GM12878 (cell line): ENCODE measurements at regions not wholly inside any gene's neighbourhood (a gene's known extent, or its start where the extent isn't known, plus 50 kb on each side); places are given as distances from the start of the nearest gene placed in this dataset.

ENCODE experiments used
- ATAC-seq: fragments of 200-7000 bp; cut with Tn5 transposase; 3 replicates; pipeline ENCODE4 v1.9.1; 2020; ENCODE audit warnings: mild to moderate bottlenecking, moderate library complexity
- BruUV-seq: library from RNA; stranded (reverse); fragments of 400-500 nt; replicated peaks from 2 replicates; lab custom pipeline; 2021; lab: Mats Ljungman, UMichigan
- CTCF ChIA-PET: fragments of 300-600 bp; sonication (Branson Sonifier 250); formaldehyde crosslinking; extraction: SDS; loops from one replicate; lab custom pipeline; 2021; ENCODE audit warnings: inconsistent platforms; lab: Yijun Ruan, JAX
- POLR2A ChIA-PET: fragments of 350-600 bp; formaldehyde crosslinking; extraction: SDS; loops from one replicate; lab custom pipeline; 2021; ENCODE audit warnings: inconsistent platforms; lab: Charles Lee
- RAD21 ChIA-PET: fragments of 300-600 bp; sonication (Branson Sonifier 250); formaldehyde crosslinking; loops from one replicate; lab custom pipeline; 2023; ENCODE audit warnings: antibody characterized with exemption; ENCODE audit not compliant: unreplicated experiment; lab: Charles Lee
- SMC1A ChIA-PET: fragments of 300-600 bp; sonication (Branson Sonifier 250); formaldehyde crosslinking; loops from one replicate; lab custom pipeline; 2023; ENCODE audit not compliant: unreplicated experiment, uncharacterized antibody; lab: Charles Lee
- DNase-seq: peaks from one replicate; pipeline ENCODE4 v3.0.0-alpha.2; 2011; ENCODE audit warnings: low read depth, low spot score
- FAIRE-seq: peaks from 3 replicates; lab custom pipeline; 2011; peaks lifted over from hg19 to GRCh38; lab: Jason Lieb, UNC
- H2AFZ ChIP-seq: 2 replicates; pipeline ENCODE4 v1.6.0; 2011; ENCODE audit warnings: low read depth, low read length, control low read depth; ENCODE audit not compliant: control insufficient read depth
- H3K27ac ChIP-seq: 2 replicates; pipeline ENCODE4 v1.5.1; 2011; ENCODE audit warnings: control low read depth; ENCODE audit not compliant: control insufficient read depth, insufficient read depth
- H3K27me3 ChIP-seq, 2 experiments: replicated peaks in 1 of 2; 2 replicates each; pipeline versions ENCODE4 v1.6.0 to v1.6.1; 2011; ENCODE audit warnings: low read length in 1 of 2; ENCODE audit not compliant: control insufficient read depth in 2 of 2, insufficient read depth in 2 of 2
- H3K36me3 ChIP-seq, 2 experiments: 2 replicates each; pipeline ENCODE4 v1.5.1; 2011; ENCODE audit warnings: low read length in 1 of 2; ENCODE audit not compliant: control insufficient read depth in 2 of 2, insufficient read depth in 2 of 2
- H3K4me1 ChIP-seq: 2 replicates; pipeline ENCODE4 v1.6.1; 2011; ENCODE audit warnings: mild to moderate bottlenecking, low read length, moderate library complexity, mixed read lengths; ENCODE audit not compliant: control insufficient read depth, insufficient read depth
- H3K4me2 ChIP-seq: 2 replicates; pipeline ENCODE4 v1.6.0; 2011; ENCODE audit warnings: control low read depth; ENCODE audit not compliant: control insufficient read depth, insufficient read depth
- H3K4me3 ChIP-seq: fragments of 200-600 bp; sonication (generic); 2 replicates; pipeline ENCODE4 v1.5.1; 2016
- H3K79me2 ChIP-seq: 2 replicates; pipeline ENCODE4 v1.6.0; 2011; ENCODE audit warnings: low read length; ENCODE audit not compliant: control insufficient read depth, insufficient read depth
- H3K9ac ChIP-seq: 2 replicates; pipeline ENCODE4 v1.8.0; 2011; ENCODE audit warnings: low read length, control low read depth, mixed read lengths; ENCODE audit not compliant: control insufficient read depth, insufficient read depth
- H3K9me3 ChIP-seq: replicated peaks from 3 replicates; pipeline ENCODE4 v1.5.1; 2011; ENCODE audit warnings: mild to moderate bottlenecking, low read length; ENCODE audit not compliant: control insufficient read depth, insufficient read depth
- H4K20me1 ChIP-seq: 2 replicates; pipeline ENCODE4 v1.6.0; 2011; ENCODE audit not compliant: control insufficient read depth, insufficient read depth
- CEBPB ChIP-seq, 2 experiments: fragments of 150-350 bp in 1 of 2; IDR thresholded peaks; 2 replicates each; pipeline ENCODE4 v1.6.1; 2012 to 2014; ENCODE audit warnings: low read depth in 2 of 2, low read length in 2 of 2, borderline replicate concordance in 1 of 2, inconsistent platforms in 1 of 2
- FOS ChIP-seq: IDR thresholded peaks from 3 replicates; pipeline ENCODE4 v1.6.1; 2011; ENCODE audit warnings: borderline replicate concordance; ENCODE audit not compliant: insufficient read length; ENCODE audit errors: extremely low read depth
- NBN ChIP-seq: fragments of 450-650 bp; IDR thresholded peaks from 2 replicates; pipeline ENCODE4 v1.6.1; 2016
- NFIC ChIP-seq: IDR thresholded peaks from 2 replicates; pipeline ENCODE4 v1.6.1; 2012; ENCODE audit warnings: low read depth, mild to moderate bottlenecking, inconsistent platforms, low read length, moderate library complexity
- NFXL1 ChIP-seq: fragments of 450-650 bp; IDR thresholded peaks from 2 replicates; pipeline ENCODE4 v1.6.1; 2017; ENCODE audit warnings: antibody characterized with exemption, mild to moderate bottlenecking, borderline replicate concordance
- NR2C2 ChIP-seq: IDR thresholded peaks from 2 replicates; pipeline ENCODE4 v1.6.1; 2011; ENCODE audit warnings: borderline replicate concordance, low read depth; ENCODE audit not compliant: control insufficient read depth, insufficient read length
- RUNX3 ChIP-seq: IDR thresholded peaks from 2 replicates; pipeline ENCODE4 v1.6.1; 2012; ENCODE audit warnings: low read length, inconsistent platforms
- WRNIP1 ChIP-seq: IDR thresholded peaks from 2 replicates; pipeline ENCODE4 v1.6.1; 2011; ENCODE audit warnings: low read depth, low read length, improper control_type of control experiment, borderline replicate concordance
- YBX1 ChIP-seq: fragments of 450-650 bp; IDR thresholded peaks from 2 replicates; pipeline ENCODE4 v1.6.1; 2016; ENCODE audit warnings: antibody characterized with exemption
- WGBS: methylation state at CpG from one replicate; pipeline ENCODE4 v1.1.6; 2016; ENCODE audit warnings: low lambda C conversion rate; ENCODE audit not compliant: insufficient replicate concordance, insufficient coverage; ENCODE audit errors: missing lambda C conversion rate; 5-methylcytosine and 5-hydroxymethylcytosine counted together
- in situ Hi-C: fragments of 300-500 bp; cut with MboI; formaldehyde crosslinking; loops from 9 replicates; pipeline ENCODE4 v1.14.3; 2018; ENCODE audit warnings: mixed read lengths
- intact Hi-C: fragments of 100-400 bp; cut with micrococcal nuclease; formaldehyde crosslinking; loops from one replicate; pipeline ENCODE4 v1.14.2; 2022; ENCODE audit not compliant: unreplicated experiment
- TF ChIP-seq, protein P1 (sequence below): fragments of 450-650 bp; IDR thresholded peaks from 2 replicates; pipeline ENCODE4 v1.6.1; 2018; ENCODE audit warnings: mild to moderate bottlenecking, low read depth, moderate library complexity; ENCODE audit not compliant: partially characterized antibody
- TF ChIP-seq, protein P2 (sequence below): fragments of 450-650 bp; IDR thresholded peaks from 2 replicates; pipeline ENCODE4 v1.6.1; 2016; ENCODE audit warnings: mild to moderate bottlenecking

DNA sequence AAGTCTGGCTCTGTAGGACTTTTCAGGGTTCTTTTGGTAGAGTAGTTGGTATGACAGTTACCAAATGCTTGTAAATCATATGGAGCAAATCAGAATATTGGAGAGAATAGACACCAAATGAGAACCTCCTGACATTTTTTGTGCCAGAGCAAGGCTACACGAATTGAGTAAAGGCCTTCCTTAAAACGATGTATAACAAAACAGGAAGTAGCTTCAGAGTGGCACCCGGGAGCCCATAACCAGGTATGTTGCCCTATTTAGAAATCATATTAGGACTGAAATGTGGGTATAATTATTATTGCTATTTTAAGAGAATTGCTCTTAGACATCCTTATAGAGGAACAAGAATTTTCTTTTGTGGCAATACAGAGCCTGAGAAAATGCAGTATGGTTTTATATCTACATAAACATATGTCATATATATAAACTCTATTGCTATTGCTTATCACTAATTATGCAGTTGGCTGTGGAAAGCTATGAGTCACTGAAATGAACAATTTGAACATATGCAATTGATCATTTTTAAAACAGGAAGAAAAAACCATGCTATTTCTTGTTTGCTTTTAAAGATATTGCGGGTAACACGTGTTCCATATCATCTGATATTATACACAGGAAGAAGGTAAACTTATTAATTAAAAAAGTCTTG is 197.4 kb upstream of the MTPN start:
- Histone ChIP-seq H4K20me1 (no peaks in the 10 kb centered on the region), H3K9ac (no peak overlapping the region), H3K4me2 (no peak overlapping the region), H3K4me3 (no peak overlapping the region), H3K4me1 (no peaks in the 10 kb centered on the region)
- DNase-seq (no peak), ATAC-seq (no peak)
- ChIA-PET CTCF (no interaction called here), POLR2A (no interaction called here)
- TF ChIP-seq NFIC = no peak
- no peak for TF ChIP-seq NR2C2
- TF ChIP-seq CEBPB (IDR thresholded peaks at IDR 0.05; ENCODE audit: borderline replicate concordance in 1 of 2, low read depth in 2 of 2, low read length in 2 of 2) = no peak
- no peak for TF ChIP-seq YBX1
- TF ChIP-seq, protein P1, sequence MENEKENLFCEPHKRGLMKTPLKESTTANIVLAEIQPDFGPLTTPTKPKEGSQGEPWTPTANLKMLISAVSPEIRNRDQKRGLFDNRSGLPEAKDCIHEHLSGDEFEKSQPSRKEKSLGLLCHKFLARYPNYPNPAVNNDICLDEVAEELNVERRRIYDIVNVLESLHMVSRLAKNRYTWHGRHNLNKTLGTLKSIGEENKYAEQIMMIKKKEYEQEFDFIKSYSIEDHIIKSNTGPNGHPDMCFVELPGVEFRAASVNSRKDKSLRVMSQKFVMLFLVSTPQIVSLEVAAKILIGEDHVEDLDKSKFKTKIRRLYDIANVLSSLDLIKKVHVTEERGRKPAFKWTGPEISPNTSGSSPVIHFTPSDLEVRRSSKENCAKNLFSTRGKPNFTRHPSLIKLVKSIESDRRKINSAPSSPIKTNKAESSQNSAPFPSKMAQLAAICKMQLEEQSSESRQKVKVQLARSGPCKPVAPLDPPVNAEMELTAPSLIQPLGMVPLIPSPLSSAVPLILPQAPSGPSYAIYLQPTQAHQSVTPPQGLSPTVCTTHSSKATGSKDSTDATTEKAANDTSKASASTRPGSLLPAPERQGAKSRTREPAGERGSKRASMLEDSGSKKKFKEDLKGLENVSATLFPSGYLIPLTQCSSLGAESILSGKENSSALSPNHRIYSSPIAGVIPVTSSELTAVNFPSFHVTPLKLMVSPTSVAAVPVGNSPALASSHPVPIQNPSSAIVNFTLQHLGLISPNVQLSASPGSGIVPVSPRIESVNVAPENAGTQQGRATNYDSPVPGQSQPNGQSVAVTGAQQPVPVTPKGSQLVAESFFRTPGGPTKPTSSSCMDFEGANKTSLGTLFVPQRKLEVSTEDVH = no peak
- no peak for TF ChIP-seq WRNIP1
- TF ChIP-seq RUNX3 = no peak
- no peak for TF ChIP-seq NBN
- no peak for TF ChIP-seq NFXL1
- no peak for TF ChIP-seq FOS
- TF ChIP-seq, protein P2, sequence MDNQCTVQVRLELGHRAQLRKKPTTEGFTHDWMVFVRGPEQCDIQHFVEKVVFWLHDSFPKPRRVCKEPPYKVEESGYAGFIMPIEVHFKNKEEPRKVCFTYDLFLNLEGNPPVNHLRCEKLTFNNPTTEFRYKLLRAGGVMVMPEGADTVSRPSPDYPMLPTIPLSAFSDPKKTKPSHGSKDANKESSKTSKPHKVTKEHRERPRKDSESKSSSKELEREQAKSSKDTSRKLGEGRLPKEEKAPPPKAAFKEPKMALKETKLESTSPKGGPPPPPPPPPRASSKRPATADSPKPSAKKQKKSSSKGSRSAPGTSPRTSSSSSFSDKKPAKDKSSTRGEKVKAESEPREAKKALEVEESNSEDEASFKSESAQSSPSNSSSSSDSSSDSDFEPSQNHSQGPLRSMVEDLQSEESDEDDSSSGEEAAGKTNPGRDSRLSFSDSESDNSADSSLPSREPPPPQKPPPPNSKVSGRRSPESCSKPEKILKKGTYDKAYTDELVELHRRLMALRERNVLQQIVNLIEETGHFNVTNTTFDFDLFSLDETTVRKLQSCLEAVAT = no peak
- TF ChIP-seq, all 136 proteins: peak for 0
- intact Hi-C loops (no loop called here), in situ Hi-C loops (no loop called here)
- no TSS peak for BruUV-seq
- WGBS = 45% methylated on average over 5 of the region's 5 CpGs
- ChIA-PET RAD21 (no interaction called here), SMC1A (no interaction called here)
- H3K36me3 ChIP-seq = no peaks in the 10 kb centered on the region
- H3K9me3 ChIP-seq = no peaks in the 10 kb centered on the region
- no peaks in the 10 kb centered on the region for H3K27me3 ChIP-seq
- no peak for FAIRE-seq
- H3K79me2 ChIP-seq = no peaks in the 10 kb centered on the region
- peak overlapping the region; percentile 10; the same call in 1 of the 2 replicates for H2AFZ ChIP-seq
- no peak overlapping the region for H3K27ac ChIP-seq
